Sigmoid colon (tissue), 4 donors: ENCODE measurements at regions not wholly inside any gene's neighbourhood (a gene's known extent, or its start where the extent isn't known, plus 50 kb on each side); places are given as distances from the start of the nearest gene placed in this dataset.

ENCODE experiments used
- POLR2A ChIP-seq, 2 donors: fragments of 450-650 bp; IDR thresholded peaks; one replicate each; pipeline ENCODE4 v1.6.1; 2016; ENCODE audit warnings: antibody characterized with exemption in 2 of 2, mild to moderate bottlenecking in 2 of 2, moderate library complexity in 2 of 2
- POLR2AphosphoS5 ChIP-seq, 4 donors: sonication (generic); formaldehyde crosslinking; IDR thresholded peaks; one replicate each; pipeline ENCODE4 v1.6.1; 2017; ENCODE audit warnings: antibody characterized with exemption in 4 of 4
- TF ChIP-seq, protein P1 (sequence below), 4 experiments: fragments of 450-650 bp in 3 of 4; fragments of 200-600 bp in 1 of 4; IDR thresholded peaks; one replicate each; pipeline ENCODE4 v1.5.1; 2016 to 2019; ENCODE audit warnings: antibody characterized with exemption in 4 of 4, mild to moderate bottlenecking in 3 of 4, moderate library complexity in 2 of 4

GRCh38 chr10:121128164-121128563, 277.0 kb downstream of the WDR11 start:
- TF ChIP-seq, protein P1, sequence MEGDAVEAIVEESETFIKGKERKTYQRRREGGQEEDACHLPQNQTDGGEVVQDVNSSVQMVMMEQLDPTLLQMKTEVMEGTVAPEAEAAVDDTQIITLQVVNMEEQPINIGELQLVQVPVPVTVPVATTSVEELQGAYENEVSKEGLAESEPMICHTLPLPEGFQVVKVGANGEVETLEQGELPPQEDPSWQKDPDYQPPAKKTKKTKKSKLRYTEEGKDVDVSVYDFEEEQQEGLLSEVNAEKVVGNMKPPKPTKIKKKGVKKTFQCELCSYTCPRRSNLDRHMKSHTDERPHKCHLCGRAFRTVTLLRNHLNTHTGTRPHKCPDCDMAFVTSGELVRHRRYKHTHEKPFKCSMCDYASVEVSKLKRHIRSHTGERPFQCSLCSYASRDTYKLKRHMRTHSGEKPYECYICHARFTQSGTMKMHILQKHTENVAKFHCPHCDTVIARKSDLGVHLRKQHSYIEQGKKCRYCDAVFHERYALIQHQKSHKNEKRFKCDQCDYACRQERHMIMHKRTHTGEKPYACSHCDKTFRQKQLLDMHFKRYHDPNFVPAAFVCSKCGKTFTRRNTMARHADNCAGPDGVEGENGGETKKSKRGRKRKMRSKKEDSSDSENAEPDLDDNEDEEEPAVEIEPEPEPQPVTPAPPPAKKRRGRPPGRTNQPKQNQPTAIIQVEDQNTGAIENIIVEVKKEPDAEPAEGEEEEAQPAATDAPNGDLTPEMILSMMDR (IDR thresholded peaks at IDR 0.05), result no peak
- TF ChIP-seq POLR2A (IDR thresholded peaks at IDR 0.05) (no peak), POLR2AphosphoS5 (IDR thresholded peaks at IDR 0.05) (no peak)
